ENCODE measurements at regions not wholly inside any gene's neighbourhood (a gene's known extent, or its start where the extent isn't known, plus 50 kb on each side); places are given as distances from the start of the nearest gene placed in this dataset.

DNA sequence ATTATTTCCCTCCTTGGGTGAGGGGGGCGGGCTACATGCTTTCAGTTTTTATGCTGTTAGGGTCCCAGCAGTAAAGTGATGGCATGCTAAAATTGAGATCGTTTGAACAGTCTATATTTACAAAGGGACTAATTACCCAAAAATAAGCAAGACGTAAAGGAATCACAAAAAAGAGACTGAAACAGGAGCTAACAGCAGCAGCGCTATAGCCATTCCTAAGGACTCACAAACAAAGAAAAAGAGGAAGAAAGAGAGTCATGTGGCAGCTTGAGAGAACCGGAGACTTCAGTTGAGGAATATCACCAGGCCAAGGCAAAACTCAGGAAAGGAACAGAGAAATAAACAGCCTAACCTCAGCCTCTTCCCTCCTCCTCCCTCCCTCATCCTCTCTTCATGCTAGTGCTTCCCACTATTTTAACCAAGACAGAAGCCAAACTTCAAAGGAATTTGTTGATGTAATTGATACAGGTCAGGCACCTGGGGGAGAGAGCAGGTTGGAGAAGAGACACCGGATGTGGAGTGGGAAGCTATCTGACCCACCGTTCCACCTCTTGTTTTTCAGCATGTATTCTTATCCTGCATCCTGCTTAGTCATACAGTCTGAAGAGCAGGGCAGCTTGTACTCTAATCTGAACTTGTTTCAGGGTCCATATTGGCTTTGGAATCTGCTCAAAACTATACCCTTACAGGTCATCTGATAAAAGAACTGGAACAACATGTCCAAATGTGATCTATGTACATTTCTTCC is 383.7 kb downstream of the NAF1 start:
- TF ChIP-seq JUND (IDR thresholded peaks at IDR 0.05; ENCODE audit: low read depth, low read length) = no peak
- TF ChIP-seq, protein P1, sequence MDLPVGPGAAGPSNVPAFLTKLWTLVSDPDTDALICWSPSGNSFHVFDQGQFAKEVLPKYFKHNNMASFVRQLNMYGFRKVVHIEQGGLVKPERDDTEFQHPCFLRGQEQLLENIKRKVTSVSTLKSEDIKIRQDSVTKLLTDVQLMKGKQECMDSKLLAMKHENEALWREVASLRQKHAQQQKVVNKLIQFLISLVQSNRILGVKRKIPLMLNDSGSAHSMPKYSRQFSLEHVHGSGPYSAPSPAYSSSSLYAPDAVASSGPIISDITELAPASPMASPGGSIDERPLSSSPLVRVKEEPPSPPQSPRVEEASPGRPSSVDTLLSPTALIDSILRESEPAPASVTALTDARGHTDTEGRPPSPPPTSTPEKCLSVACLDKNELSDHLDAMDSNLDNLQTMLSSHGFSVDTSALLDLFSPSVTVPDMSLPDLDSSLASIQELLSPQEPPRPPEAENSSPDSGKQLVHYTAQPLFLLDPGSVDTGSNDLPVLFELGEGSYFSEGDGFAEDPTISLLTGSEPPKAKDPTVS (IDR thresholded peaks at IDR 0.05; ENCODE audit: low read depth, low read length) = no peak

All from GM12878 (cell line).